HUES6 (cell line): ENCODE measurements at regions not wholly inside any gene's neighbourhood (a gene's known extent, or its start where the extent isn't known, plus 50 kb on each side); places are given as distances from the start of the nearest gene placed in this dataset.

ENCODE experiments used
- H3K27ac ChIP-seq: 2 replicates; pipeline ENCODE4 v1.7.0; 2013; ENCODE audit warnings: low read depth, mild to moderate bottlenecking, low read length, inconsistent platforms
- H3K27me3 ChIP-seq: 2 replicates; pipeline ENCODE4 v1.6.1; 2013; ENCODE audit warnings: low read length; ENCODE audit not compliant: control insufficient read depth, insufficient read depth
- H3K36me3 ChIP-seq: 2 replicates; pipeline ENCODE4 v1.6.1; 2013; ENCODE audit warnings: low read length; ENCODE audit not compliant: control insufficient read depth, insufficient read depth
- H3K4me1 ChIP-seq: 2 replicates; pipeline ENCODE4 v1.6.1; 2013; ENCODE audit warnings: low read length; ENCODE audit not compliant: control insufficient read depth, insufficient read depth
- H3K4me3 ChIP-seq: 2 replicates; pipeline ENCODE4 v1.5.1; 2013; ENCODE audit warnings: low read depth, low read length
- H3K9ac ChIP-seq: one replicate; pipeline ENCODE4 v1.6.1; 2013; ENCODE audit warnings: mild to moderate bottlenecking, low read length
- H3K9me3 ChIP-seq: 2 replicates; pipeline ENCODE4 v1.6.1; 2013; ENCODE audit warnings: low read depth, low read length; ENCODE audit not compliant: control insufficient read depth, insufficient read depth

- Histone ChIP-seq H3K4me3 (no peak overlapping the region), H3K4me1 (no peaks in the 10 kb centered on the region), H3K9me3 (peaks cover 7% of the 10 kb centered on the region), H3K36me3 (no peaks in the 10 kb centered on the region), H3K27ac (no peak overlapping the region), H3K9ac (no peak overlapping the region), H3K27me3 (no peaks in the 10 kb centered on the region)
Measured at GRCh38 chr9:8188723-8189407, 389.3 kb upstream of the DMAC1 start.

- Histone ChIP-seq H3K4me3 (no peak overlapping the region), H3K4me1 (no peaks in the 10 kb centered on the region), H3K27ac (no peak overlapping the region), H3K9ac (no peak overlapping the region), H3K36me3 (no peaks in the 10 kb centered on the region), H3K9me3 (no peaks in the 10 kb centered on the region; the same call in 1 of the 2 replicates), H3K27me3 (no peaks in the 10 kb centered on the region)
Measured at GRCh38 chr9:8186560-8186959, 387.0 kb upstream of the DMAC1 start.

- no peaks in the 10 kb centered on the region for H3K4me1 ChIP-seq
Measured at GRCh38 chr9:8183618-8184017, 384.0 kb upstream of the DMAC1 start.

DNA sequence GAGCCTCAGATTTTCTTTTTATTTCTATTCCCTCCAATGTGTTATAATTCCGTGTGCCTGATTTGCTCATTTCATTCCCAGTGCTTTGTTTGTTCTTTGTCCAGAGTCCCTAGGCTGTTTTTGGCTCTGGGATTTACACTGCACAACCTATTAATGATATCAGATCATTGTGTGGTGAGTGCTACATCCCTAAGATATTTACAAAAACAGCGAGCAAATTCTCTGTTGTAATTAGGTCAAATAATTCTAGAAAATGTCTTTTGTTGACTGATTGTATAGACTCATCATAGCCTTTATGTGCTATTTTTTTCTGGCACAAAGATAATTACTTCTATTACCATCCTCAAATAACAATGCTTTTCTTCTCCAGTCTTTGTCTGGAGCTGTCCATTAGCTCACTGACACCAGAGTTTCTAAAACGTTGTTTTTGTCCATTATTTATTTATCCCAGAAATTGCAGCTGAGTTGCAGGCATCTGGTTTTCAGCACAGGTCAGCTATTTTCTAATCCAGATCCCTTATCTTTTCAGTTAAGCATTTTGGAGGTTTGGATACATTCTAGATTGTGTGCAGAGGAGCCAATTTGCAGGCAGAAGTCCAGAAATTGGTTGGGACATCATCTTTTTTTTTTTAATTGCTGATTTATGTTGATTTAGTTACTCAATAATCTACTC lies 379.9 kb upstream of the DMAC1 start:
- H3K27me3 ChIP-seq: no peaks in the 10 kb centered on the region
- no peak overlapping the region for H3K9ac ChIP-seq
- no peaks in the 10 kb centered on the region for H3K36me3 ChIP-seq
- H3K4me1 ChIP-seq: no peaks in the 10 kb centered on the region
- H3K4me3 ChIP-seq: no peak overlapping the region
- no peak overlapping the region for H3K27ac ChIP-seq
- no peaks in the 10 kb centered on the region for H3K9me3 ChIP-seq

More at GRCh38 chr9:8183618-8184017, 384.0 kb upstream of the DMAC1 start:
- H3K36me3 ChIP-seq: no peaks in the 10 kb centered on the region
- H3K27me3 ChIP-seq: no peaks in the 10 kb centered on the region
- no peak overlapping the region for H3K4me3 ChIP-seq
- H3K9ac ChIP-seq: no peak overlapping the region
- H3K27ac ChIP-seq: no peak overlapping the region
- no peaks in the 10 kb centered on the region for H3K9me3 ChIP-seq

GRCh38 chr9:8172000-8172399 lies 372.4 kb upstream of the DMAC1 start:
- no peaks in the 10 kb centered on the region for H3K4me1 ChIP-seq
- H3K27me3 ChIP-seq: no peaks in the 10 kb centered on the region
- H3K9ac ChIP-seq: no peak overlapping the region
- H3K27ac ChIP-seq: no peak overlapping the region
- no peaks in the 10 kb centered on the region for H3K36me3 ChIP-seq
- H3K4me3 ChIP-seq: no peak overlapping the region
- no peaks in the 10 kb centered on the region for H3K9me3 ChIP-seq

- Histone ChIP-seq H3K36me3 (no peaks in the 10 kb centered on the region), H3K9me3 (no peaks in the 10 kb centered on the region), H3K9ac (no peak overlapping the region), H3K4me3 (no peak overlapping the region), H3K27me3 (no peaks in the 10 kb centered on the region), H3K4me1 (no peaks in the 10 kb centered on the region), H3K27ac (no peak overlapping the region)
Measured at GRCh38 chr9:8168916-8169438, 369.4 kb upstream of the DMAC1 start.

- no peak overlapping the region for H3K9ac ChIP-seq
- no peak overlapping the region for H3K4me3 ChIP-seq
- H3K4me1 ChIP-seq: no peaks in the 10 kb centered on the region
- H3K36me3 ChIP-seq: no peaks in the 10 kb centered on the region
- H3K27ac ChIP-seq: no peak overlapping the region
- H3K9me3 ChIP-seq: no peaks in the 10 kb centered on the region
- no peaks in the 10 kb centered on the region for H3K27me3 ChIP-seq
Measured at GRCh38 chr9:8160787-8161186, 361.2 kb upstream of the DMAC1 start.

DNA sequence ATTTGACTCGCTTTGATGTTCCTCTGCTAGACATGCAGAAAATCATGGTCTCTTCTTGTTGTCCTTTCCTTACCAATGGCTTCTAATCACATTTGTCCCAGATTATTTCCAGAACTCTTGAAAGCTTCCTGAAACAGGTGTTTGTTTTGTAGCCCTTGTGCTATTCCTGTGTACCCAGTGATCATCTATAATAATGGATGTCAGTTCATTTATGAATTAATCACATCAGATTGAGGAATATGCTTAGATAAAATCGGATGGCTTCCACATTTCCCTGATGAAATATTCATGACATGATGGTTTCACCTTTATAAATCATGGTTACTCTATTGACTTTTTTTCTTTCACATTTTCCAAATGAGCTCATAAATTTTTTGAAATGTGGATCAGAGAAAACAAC lies 359.0 kb upstream of the DMAC1 start:
- H3K4me3 ChIP-seq: no peak overlapping the region
- no peaks in the 10 kb centered on the region for H3K27me3 ChIP-seq
- H3K9me3 ChIP-seq: no peaks in the 10 kb centered on the region
- no peak overlapping the region for H3K27ac ChIP-seq
- H3K4me1 ChIP-seq: no peaks in the 10 kb centered on the region
- H3K9ac ChIP-seq: no peak overlapping the region
- no peaks in the 10 kb centered on the region for H3K36me3 ChIP-seq

DNA sequence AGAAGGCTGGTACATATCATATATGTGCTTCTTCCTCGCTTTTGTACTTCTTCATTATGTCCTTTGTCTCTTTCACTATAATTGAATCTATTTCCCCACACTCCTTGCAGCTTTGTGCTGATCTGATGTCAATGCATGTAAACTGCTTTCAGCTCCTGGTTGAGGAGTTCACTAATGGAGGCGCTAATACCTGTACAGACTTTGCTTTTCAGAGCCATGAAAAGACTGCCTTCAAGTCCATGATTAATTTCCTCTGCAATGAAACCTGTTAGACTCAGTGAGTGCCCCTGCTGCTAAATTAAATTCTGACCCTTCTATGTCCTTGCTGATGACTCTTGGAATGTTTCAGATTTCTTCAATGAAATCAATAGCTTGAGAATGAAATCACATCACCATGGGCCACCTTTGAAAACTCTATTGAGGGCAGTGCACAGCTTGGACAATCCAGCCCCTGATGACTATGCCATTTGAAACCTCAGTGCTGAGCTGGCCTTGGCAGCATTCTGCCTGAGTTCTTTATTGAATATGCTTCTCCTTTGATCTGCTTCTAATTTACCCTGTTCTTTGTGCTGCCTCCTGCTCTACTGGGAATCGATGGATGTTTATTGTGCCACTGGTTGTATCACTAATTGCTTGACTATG lies 358.2 kb upstream of the DMAC1 start:
- Histone ChIP-seq H3K9ac (no peak overlapping the region), H3K4me1 (no peaks in the 10 kb centered on the region), H3K9me3 (no peaks in the 10 kb centered on the region), H3K27me3 (no peaks in the 10 kb centered on the region), H3K4me3 (no peak overlapping the region), H3K36me3 (no peaks in the 10 kb centered on the region), H3K27ac (no peak overlapping the region)

DNA sequence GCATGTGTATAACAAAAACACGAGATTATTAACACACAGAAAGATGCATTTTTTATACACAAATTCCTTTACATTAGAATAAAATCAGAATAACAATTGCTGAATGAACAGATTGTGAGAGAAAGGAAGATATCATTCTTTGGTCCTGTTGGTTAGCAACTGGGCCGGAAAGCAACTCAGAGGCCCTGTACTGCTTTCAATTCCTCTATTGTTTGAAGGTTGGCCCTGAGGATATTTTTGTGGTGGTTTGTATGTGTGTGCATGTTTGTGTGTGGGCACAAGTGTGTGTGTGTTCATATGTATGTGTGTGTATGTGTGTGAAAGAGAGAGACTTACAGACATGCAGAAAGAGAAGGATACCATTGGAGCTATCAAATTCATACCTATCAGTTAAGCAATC lies 356.8 kb upstream of the DMAC1 start:
- H3K9ac ChIP-seq: no peak overlapping the region
- H3K36me3 ChIP-seq: no peaks in the 10 kb centered on the region
- no peak overlapping the region for H3K4me3 ChIP-seq
- no peaks in the 10 kb centered on the region for H3K9me3 ChIP-seq
- H3K27me3 ChIP-seq: no peaks in the 10 kb centered on the region
- no peak overlapping the region for H3K27ac ChIP-seq
- no peaks in the 10 kb centered on the region for H3K4me1 ChIP-seq

DNA sequence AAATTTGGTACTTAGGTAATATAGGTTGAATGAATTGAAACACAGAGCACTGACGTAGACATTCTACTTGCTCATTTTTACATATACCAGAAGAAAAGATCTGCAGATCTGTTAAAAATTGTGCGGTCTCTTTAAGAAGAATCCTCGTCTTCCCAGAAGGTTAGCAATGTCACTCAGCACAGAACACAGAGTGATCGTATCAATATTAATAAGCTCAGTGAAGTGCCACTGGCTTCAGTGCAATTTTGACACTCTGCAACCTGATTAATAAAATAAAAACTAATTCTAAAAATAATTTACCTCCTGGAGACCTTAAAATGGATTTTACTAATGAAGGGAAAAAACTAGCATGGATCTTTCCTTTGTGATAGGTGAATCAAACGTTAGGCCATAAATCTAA lies 356.1 kb upstream of the DMAC1 start:
- Histone ChIP-seq H3K36me3 (no peaks in the 10 kb centered on the region), H3K9me3 (no peaks in the 10 kb centered on the region), H3K27me3 (no peaks in the 10 kb centered on the region), H3K27ac (no peak overlapping the region), H3K4me1 (no peaks in the 10 kb centered on the region), H3K9ac (no peak overlapping the region), H3K4me3 (no peak overlapping the region)
